ENCODE measurements at regions not wholly inside any gene's neighbourhood (a gene's known extent, or its start where the extent isn't known, plus 50 kb on each side); places are given as distances from the start of the nearest gene placed in this dataset.

DNA sequence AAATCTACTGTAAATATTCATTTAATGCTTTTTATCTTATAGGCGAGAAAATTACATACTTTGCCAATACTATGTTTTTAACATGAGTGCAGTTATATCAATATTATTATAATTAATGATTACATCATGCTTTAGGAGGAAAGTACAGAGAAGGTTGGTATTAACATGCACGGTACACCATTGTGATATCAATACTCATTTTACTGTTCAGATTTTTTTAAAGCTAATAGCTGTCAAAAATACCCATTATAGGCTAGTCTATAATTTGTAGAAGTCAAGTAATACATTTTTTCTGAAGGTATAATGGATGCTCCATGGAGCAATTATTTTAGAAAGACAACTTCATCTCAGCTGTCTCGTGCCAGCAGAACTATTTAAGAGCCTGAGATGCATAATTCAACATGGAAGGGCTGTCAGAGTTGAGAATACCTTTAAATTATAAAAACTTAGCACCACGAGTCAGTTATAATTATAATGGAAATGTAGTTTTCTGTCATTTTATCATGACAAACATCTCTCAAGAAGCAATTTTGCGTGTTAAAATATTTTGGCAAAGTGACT, 1641.7 kb upstream of the ACVR2A start:
- no peak for DNase-seq (ENCODE audit: unreplicated experiment)
- intact Hi-C loops (cut with micrococcal nuclease): no loop called here
- Mint-ChIP-seq H3K9me3 (ENCODE audit: unreplicated experiment) (no peaks in the 10 kb centered on the region), H3K4me1 (ENCODE audit: insufficient read depth, unreplicated experiment) (no peaks in the 10 kb centered on the region), H3K4me3 (ENCODE audit: unreplicated experiment) (no peak overlapping the region), H3K27ac (ENCODE audit: low read depth, unreplicated experiment) (no peak overlapping the region), H3K27me3 (ENCODE audit: insufficient read depth, unreplicated experiment) (no peaks in the 10 kb centered on the region), H3K36me3 (ENCODE audit: insufficient read depth, unreplicated experiment) (no peaks in the 10 kb centered on the region)
- POLR2A ChIA-PET: no interaction called here
- CTCF ChIA-PET: no interaction called here
- TF ChIP-seq, protein P1, sequence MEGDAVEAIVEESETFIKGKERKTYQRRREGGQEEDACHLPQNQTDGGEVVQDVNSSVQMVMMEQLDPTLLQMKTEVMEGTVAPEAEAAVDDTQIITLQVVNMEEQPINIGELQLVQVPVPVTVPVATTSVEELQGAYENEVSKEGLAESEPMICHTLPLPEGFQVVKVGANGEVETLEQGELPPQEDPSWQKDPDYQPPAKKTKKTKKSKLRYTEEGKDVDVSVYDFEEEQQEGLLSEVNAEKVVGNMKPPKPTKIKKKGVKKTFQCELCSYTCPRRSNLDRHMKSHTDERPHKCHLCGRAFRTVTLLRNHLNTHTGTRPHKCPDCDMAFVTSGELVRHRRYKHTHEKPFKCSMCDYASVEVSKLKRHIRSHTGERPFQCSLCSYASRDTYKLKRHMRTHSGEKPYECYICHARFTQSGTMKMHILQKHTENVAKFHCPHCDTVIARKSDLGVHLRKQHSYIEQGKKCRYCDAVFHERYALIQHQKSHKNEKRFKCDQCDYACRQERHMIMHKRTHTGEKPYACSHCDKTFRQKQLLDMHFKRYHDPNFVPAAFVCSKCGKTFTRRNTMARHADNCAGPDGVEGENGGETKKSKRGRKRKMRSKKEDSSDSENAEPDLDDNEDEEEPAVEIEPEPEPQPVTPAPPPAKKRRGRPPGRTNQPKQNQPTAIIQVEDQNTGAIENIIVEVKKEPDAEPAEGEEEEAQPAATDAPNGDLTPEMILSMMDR (IDR thresholded peaks at IDR 0.05; ENCODE audit: unreplicated experiment): no peak
- no TSS peak for BruUV-seq (replicated peaks)

DNA sequence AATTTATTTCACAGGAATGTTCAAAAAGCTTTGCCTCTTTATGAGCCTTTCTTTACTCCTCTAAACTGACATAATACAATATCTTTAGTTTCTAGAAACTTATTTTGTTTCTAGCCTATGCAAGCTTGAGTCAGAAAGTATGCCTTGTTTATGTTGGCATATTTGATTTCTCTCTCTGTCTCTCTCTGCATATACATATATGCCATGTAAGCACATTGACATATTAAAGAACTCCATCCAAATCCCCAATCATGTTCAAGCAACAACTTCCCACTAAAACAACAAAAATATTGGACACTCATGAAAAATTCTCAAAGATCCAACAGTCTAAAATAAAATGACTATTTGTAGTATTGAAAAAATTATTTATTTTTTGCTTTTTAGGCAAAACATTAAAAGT, 1651.2 kb upstream of the ACVR2A start:
- Mint-ChIP-seq H3K27me3 (ENCODE audit: insufficient read depth, unreplicated experiment) (no peaks in the 10 kb centered on the region), H3K27ac (ENCODE audit: low read depth, unreplicated experiment) (no peak overlapping the region)
- CTCF ChIA-PET: no interaction called here

GRCh38 chr2:146189541-146189940, 1655.3 kb upstream of the ACVR2A start:
- no TSS peak for BruUV-seq (replicated peaks)
- intact Hi-C loops (cut with micrococcal nuclease): no loop called here
- H3K27ac Mint-ChIP-seq (ENCODE audit: low read depth, unreplicated experiment): no peak overlapping the region
- CTCF ChIA-PET: no interaction called here
- peaks cover 7% of the 10 kb centered on the region for H3K9me3 Mint-ChIP-seq (ENCODE audit: unreplicated experiment)
- POLR2A ChIA-PET: no interaction called here
- H3K4me3 Mint-ChIP-seq (ENCODE audit: unreplicated experiment): no peak overlapping the region
- H3K36me3 Mint-ChIP-seq (ENCODE audit: insufficient read depth, unreplicated experiment): no peaks in the 10 kb centered on the region
- H3K27me3 Mint-ChIP-seq (ENCODE audit: insufficient read depth, unreplicated experiment): no peaks in the 10 kb centered on the region
- no peaks in the 10 kb centered on the region for H3K4me1 Mint-ChIP-seq (ENCODE audit: insufficient read depth, unreplicated experiment)
- TF ChIP-seq, protein P1 (IDR thresholded peaks at IDR 0.05; ENCODE audit: unreplicated experiment): no peak
- no peak for DNase-seq (ENCODE audit: unreplicated experiment)

More for the DNA sequence above, 1651.2 kb upstream of the ACVR2A start:
- POLR2A ChIA-PET: no interaction called here
- Mint-ChIP-seq H3K4me3 (ENCODE audit: unreplicated experiment) (no peak overlapping the region), H3K9me3 (ENCODE audit: unreplicated experiment) (peaks cover 7% of the 10 kb centered on the region), H3K4me1 (ENCODE audit: insufficient read depth, unreplicated experiment) (no peaks in the 10 kb centered on the region), H3K36me3 (ENCODE audit: insufficient read depth, unreplicated experiment) (no peaks in the 10 kb centered on the region)
- BruUV-seq (replicated peaks): no TSS peak
- DNase-seq (ENCODE audit: unreplicated experiment): no peak
- intact Hi-C loops (cut with micrococcal nuclease): no loop called here
- TF ChIP-seq, protein P1 (IDR thresholded peaks at IDR 0.05; ENCODE audit: unreplicated experiment): no peak

- TF ChIP-seq, protein P1 (IDR thresholded peaks at IDR 0.05; ENCODE audit: unreplicated experiment): no peak
- Mint-ChIP-seq H3K9me3 (ENCODE audit: unreplicated experiment) (no peaks in the 10 kb centered on the region), H3K36me3 (ENCODE audit: insufficient read depth, unreplicated experiment) (no peaks in the 10 kb centered on the region), H3K27ac (ENCODE audit: low read depth, unreplicated experiment) (no peak overlapping the region), H3K27me3 (ENCODE audit: insufficient read depth, unreplicated experiment) (no peaks in the 10 kb centered on the region), H3K4me1 (ENCODE audit: insufficient read depth, unreplicated experiment) (no peaks in the 10 kb centered on the region), H3K4me3 (ENCODE audit: unreplicated experiment) (no peak overlapping the region)
- BruUV-seq (replicated peaks): no TSS peak
- intact Hi-C loops (cut with micrococcal nuclease): no loop called here
- CTCF ChIA-PET: no interaction called here
- POLR2A ChIA-PET: interaction anchor here (0.6 kb wide), 1 partner anchor 10 kb away, joined by 4 read pairs; no protein-coding TSS in a partner anchor
- DNase-seq (ENCODE audit: unreplicated experiment): no peak
Measured at GRCh38 chr2:146173934-146174333, 1654.0 kb upstream of the ZEB2 start.

Measured in MCF 10A (cell line).